ENCODE measurements at regions not wholly inside any gene's neighbourhood (a gene's known extent, or its start where the extent isn't known, plus 50 kb on each side); places are given as distances from the start of the nearest gene placed in this dataset.
"Not testable (repeated sequence)": the region's sequence is repeated elsewhere in the genome, so short reads cannot be mapped to it uniquely, and the experiment has no call there.

DNA sequence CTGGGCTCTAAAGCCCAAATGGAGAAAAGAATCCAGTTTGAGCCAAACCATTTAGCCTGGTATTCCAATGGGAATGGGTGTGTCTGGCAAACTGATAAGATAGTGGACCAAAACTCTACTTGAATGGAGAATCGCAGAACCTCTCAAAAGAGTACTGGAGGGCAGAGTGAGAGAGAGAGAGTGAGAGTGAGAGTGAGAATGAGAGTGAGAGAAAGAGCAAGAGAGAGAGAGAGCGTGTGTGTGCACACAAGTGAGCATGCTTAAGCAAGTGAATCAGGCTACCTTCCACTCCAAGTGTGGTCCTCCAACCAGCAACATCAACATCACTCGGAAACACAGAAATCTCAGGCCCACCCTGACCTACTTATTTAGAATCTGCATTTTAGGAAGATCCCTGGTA, 58.8 kb downstream of the UQCRFS1 start:
- Histone ChIP-seq H3K27ac (no peak overlapping the region), H3K27me3 (peaks cover 0 to 7% (median 0%) of the 10 kb centered on the region in 7 donors), H3K9me3 (peaks cover 0 to 48% (median 16%) of the 10 kb centered on the region in 11 donors), H3K36me3 (no peaks in the 10 kb centered on the region), H3K4me3 (no peak overlapping the region), H3K4me1 (no peaks in the 10 kb centered on the region)
- ATAC-seq (no peak), DNase-seq (no peak)
- intact Hi-C loops (cut with DNase I): no loop called here
- TF ChIP-seq, protein P1, sequence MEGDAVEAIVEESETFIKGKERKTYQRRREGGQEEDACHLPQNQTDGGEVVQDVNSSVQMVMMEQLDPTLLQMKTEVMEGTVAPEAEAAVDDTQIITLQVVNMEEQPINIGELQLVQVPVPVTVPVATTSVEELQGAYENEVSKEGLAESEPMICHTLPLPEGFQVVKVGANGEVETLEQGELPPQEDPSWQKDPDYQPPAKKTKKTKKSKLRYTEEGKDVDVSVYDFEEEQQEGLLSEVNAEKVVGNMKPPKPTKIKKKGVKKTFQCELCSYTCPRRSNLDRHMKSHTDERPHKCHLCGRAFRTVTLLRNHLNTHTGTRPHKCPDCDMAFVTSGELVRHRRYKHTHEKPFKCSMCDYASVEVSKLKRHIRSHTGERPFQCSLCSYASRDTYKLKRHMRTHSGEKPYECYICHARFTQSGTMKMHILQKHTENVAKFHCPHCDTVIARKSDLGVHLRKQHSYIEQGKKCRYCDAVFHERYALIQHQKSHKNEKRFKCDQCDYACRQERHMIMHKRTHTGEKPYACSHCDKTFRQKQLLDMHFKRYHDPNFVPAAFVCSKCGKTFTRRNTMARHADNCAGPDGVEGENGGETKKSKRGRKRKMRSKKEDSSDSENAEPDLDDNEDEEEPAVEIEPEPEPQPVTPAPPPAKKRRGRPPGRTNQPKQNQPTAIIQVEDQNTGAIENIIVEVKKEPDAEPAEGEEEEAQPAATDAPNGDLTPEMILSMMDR (IDR thresholded peaks at IDR 0.05): no peak
- 55 to 66% methylated on average over 3 of the region's 3 CpGs for WGBS, 2 donors

DNA sequence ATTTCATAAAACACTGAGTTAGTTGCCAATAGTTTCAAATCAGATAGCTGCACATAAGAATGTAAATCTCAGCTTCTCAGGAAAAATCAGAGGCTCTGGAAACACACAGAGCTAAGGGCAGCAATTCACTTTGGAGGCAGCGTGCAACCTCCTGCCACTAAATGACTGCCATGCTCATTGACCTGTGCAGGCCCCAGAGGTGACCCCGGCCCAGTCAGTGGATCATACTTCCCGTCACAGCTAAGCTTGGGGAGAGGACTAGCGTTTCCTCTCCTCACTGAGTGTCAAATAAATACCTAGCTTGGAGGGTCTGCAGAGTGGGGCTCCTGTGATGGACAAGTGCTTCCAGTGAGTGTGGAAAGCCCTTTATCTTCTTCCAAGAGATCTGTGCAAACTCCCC, 67.2 kb downstream of the UQCRFS1 start:
- no peak for DNase-seq
- intact Hi-C loops (cut with DNase I): no loop called here
- Histone ChIP-seq H3K4me1 (no peaks in the 10 kb centered on the region), H3K9me3 (peaks cover 0 to 24% (median 3%) of the 10 kb centered on the region in 11 donors), H3K27ac (no peak overlapping the region), H3K4me3 (no peak overlapping the region), H3K36me3 (no peaks in the 10 kb centered on the region), H3K27me3 (peaks cover 0 to 4% (median 0%) of the 10 kb centered on the region in 7 donors)
- TF ChIP-seq, protein P1 (IDR thresholded peaks at IDR 0.05): no peak
- WGBS, 2 donors: 30 to 53% methylated on average over 4 of the region's 4 CpGs
- ATAC-seq: no peak

DNA sequence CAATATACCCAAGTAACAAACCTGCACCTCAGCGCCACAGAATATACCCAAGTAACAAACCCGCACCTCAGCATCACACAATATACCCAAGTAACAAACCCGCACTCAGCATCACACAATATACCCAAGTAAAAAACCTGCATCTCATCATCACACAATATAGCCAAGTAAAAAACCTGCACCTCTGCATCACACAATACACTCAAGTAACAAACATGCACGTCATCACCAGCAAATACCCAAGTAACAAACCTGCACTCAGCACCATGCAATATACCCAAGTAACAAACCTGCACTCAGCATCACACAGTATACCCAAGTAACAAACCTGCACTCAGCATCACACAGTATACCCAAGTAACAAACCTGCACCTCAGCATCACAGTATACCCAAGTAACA, 69.8 kb downstream of the UQCRFS1 start:
- DNase-seq: no peak
- WGBS, 2 donors: 75 to 90% methylated on average over 4 of the region's 4 CpGs
- no peak for ATAC-seq

DNA sequence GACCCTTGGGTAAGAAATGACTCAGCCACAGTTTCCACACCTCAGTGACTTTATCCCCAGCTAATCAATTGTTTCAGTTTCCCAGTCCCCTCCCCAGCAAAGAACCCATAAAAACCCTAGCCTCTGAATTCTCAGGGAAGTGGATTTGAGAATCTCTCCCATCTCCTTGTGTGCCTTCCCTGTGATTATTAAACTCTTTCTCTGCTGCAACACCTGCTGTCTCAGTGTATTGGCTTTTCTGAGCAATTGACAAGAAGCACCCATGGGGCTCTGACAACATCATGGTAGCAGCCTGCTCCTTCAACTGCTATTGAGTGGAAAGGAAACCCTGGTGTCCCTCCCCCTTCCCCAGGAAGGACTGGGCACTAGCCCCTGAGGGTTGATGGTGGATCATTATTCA, 73.7 kb downstream of the UQCRFS1 start:
- Histone ChIP-seq H3K27me3 (no peaks in the 10 kb centered on the region), H3K36me3 (no peaks in the 10 kb centered on the region), H3K27ac (no peak overlapping the region), H3K4me1 (no peaks in the 10 kb centered on the region), H3K9me3 (peaks cover 0 to 62% (median 27%) of the 10 kb centered on the region in 11 donors), H3K4me3 (no peak overlapping the region)
- intact Hi-C loops (cut with DNase I): no loop called here
- ATAC-seq: no peak
- TF ChIP-seq, protein P1 (IDR thresholded peaks at IDR 0.05): no peak
- no peak for DNase-seq

More for the DNA sequence above, 69.8 kb downstream of the UQCRFS1 start:
- H3K4me1 ChIP-seq: no peaks in the 10 kb centered on the region
- no peak overlapping the region for H3K27ac ChIP-seq
- H3K9me3 ChIP-seq: peaks cover 0 to 44% (median 23%) of the 10 kb centered on the region in 11 donors
- peaks cover 0 to 4% (median 0%) of the 10 kb centered on the region in 7 donors for H3K27me3 ChIP-seq
- H3K36me3 ChIP-seq: no peaks in the 10 kb centered on the region
- no peak overlapping the region for H3K4me3 ChIP-seq
- intact Hi-C loops (cut with DNase I): no loop called here
- TF ChIP-seq, protein P1 (IDR thresholded peaks at IDR 0.05): no peak

DNA sequence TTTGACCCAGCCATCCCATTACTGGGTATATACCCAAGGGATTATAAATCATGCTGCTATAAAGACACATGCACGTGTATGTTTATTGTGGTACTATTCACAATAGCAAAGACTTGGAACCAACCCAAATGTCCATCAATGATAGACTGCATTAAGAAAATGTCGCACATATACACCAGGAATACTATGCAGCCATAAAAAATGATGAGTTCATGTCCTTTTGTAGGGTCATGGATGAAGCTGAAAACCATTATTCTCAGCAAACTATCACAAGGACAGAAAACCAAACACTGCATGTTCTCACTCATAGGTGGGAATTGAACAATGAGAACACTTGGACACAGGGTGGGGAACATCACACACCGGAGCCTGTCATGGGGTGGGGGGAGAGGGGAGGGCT, 74.7 kb downstream of the UQCRFS1 start:
- H3K27me3 ChIP-seq; ATAC-seq; intact Hi-C loops (cut with DNase I); H3K4me3 ChIP-seq; H3K4me1 ChIP-seq; DNase-seq; H3K36me3 ChIP-seq; H3K27ac ChIP-seq: not testable (repeated sequence)
- peaks cover 0 to 62% (median 27%) of the 10 kb centered on the region in 11 donors for H3K9me3 ChIP-seq
- 69 to 80% methylated on average over 3 of the region's 3 CpGs for WGBS, 2 donors

All from heart right ventricle (tissue), 16 donors.